Erythroblast (primary cell): ENCODE measurements at regions not wholly inside any gene's neighbourhood (a gene's known extent, or its start where the extent isn't known, plus 50 kb on each side); places are given as distances from the start of the nearest gene placed in this dataset.

Experiments
- GATA1 ChIP-seq: IDR thresholded peaks from 2 replicates; pipeline ENCODE4 v1.6.1; 2011; ENCODE audit warnings: low read depth, mild to moderate bottlenecking, control low read depth, low read length, moderate library complexity
- POLR2A ChIP-seq: IDR thresholded peaks from 2 replicates; pipeline ENCODE4 v1.6.1; 2011; ENCODE audit warnings: mild to moderate bottlenecking, low read length

GRCh38 chr2:21694079-21694878, 570.5 kb downstream of the TDRD15 start:
- no peak for TF ChIP-seq POLR2A
- no peak for TF ChIP-seq GATA1
